ENCODE measurements at regions not wholly inside any gene's neighbourhood (a gene's known extent, or its start where the extent isn't known, plus 50 kb on each side); places are given as distances from the start of the nearest gene placed in this dataset.

DNA sequence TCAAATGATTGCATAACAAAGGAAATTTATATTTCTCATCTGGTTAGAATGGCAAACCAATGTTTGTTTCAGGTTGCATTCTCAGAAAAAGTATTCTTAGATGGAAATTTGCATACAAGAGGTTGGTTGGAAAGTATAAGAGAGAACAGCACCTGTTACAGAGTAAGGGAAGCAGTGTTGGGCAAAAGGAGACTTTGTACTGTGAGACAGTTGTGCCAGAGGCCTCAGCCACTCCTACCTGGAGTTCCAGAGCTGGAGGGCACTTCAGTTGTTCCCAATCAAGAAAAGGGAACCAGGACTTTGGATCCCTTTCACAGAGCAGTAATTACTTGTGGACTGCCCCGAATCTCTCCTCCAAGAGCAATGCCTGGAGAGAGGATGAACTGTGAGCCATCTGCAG lies 81.8 kb downstream of the SPRY2 start:
- TF ChIP-seq, protein P1, sequence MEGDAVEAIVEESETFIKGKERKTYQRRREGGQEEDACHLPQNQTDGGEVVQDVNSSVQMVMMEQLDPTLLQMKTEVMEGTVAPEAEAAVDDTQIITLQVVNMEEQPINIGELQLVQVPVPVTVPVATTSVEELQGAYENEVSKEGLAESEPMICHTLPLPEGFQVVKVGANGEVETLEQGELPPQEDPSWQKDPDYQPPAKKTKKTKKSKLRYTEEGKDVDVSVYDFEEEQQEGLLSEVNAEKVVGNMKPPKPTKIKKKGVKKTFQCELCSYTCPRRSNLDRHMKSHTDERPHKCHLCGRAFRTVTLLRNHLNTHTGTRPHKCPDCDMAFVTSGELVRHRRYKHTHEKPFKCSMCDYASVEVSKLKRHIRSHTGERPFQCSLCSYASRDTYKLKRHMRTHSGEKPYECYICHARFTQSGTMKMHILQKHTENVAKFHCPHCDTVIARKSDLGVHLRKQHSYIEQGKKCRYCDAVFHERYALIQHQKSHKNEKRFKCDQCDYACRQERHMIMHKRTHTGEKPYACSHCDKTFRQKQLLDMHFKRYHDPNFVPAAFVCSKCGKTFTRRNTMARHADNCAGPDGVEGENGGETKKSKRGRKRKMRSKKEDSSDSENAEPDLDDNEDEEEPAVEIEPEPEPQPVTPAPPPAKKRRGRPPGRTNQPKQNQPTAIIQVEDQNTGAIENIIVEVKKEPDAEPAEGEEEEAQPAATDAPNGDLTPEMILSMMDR (conservative IDR thresholded peaks at IDR 0.05) = no peak
- no peak for TF ChIP-seq ZFX (IDR thresholded peaks at IDR 0.05)
